Natural killer cell (primary cell): ENCODE measurements at regions not wholly inside any gene's neighbourhood (a gene's known extent, or its start where the extent isn't known, plus 50 kb on each side); places are given as distances from the start of the nearest gene placed in this dataset.

Experiments used
- ATAC-seq, 3 donors: fragments of 150-1000 bp in 2 of 3; fragments of 200-7000 bp in 1 of 3; cut with Tn5 transposase; 1 replicate in 1 of 3; 2 replicates in 2 of 3; pipeline ENCODE4 v1.10.0; 2021; ENCODE audit warnings: mild to moderate bottlenecking in 2 of 3, moderate library complexity in 2 of 3
- DNase-seq, 2 donors: peaks; one replicate each; pipeline versions ENCODE4 v3.0.0 to v3.0.0-alpha.2; 2013 to 2021; ENCODE audit warnings: mixed read lengths in 1 of 2
- H3K27ac ChIP-seq: one replicate; pipeline ENCODE4 v1.5.1; 2013; ENCODE audit warnings: mild to moderate bottlenecking, low read length
- H3K27me3 ChIP-seq: one replicate; pipeline ENCODE4 v1.6.1; 2013; ENCODE audit warnings: low read length; ENCODE audit not compliant: control insufficient read depth, insufficient read depth
- H3K36me3 ChIP-seq: one replicate; pipeline ENCODE4 v1.6.1; 2013; ENCODE audit warnings: low read length; ENCODE audit not compliant: control insufficient read depth, insufficient read depth
- H3K4me1 ChIP-seq: one replicate; pipeline ENCODE4 v1.6.1; 2013; ENCODE audit warnings: low read length; ENCODE audit not compliant: control insufficient read depth, insufficient read depth
- H3K4me3 ChIP-seq: one replicate; pipeline ENCODE4 v1.5.1; 2013; ENCODE audit warnings: low read length
- H3K9me3 ChIP-seq: one replicate; pipeline ENCODE4 v1.6.1; 2013; ENCODE audit warnings: low read length; ENCODE audit not compliant: control insufficient read depth, insufficient read depth
- H3K27ac Mint-ChIP-seq, 2 donors: one replicate each; pipeline ENCODE4 v1.8.0; 2022; ENCODE audit warnings: mild to moderate bottlenecking in 2 of 2, mixed read lengths in 2 of 2, moderate library complexity in 1 of 2
- H3K27me3 Mint-ChIP-seq, 2 donors: one replicate each; pipeline ENCODE4 v1.8.0; 2022; ENCODE audit warnings: low read depth in 2 of 2, mixed read lengths in 2 of 2
- H3K36me3 Mint-ChIP-seq: one replicate; pipeline ENCODE4 v1.8.0; 2022; ENCODE audit warnings: mixed read lengths
- H3K4me1 Mint-ChIP-seq, 2 donors: one replicate each; pipeline ENCODE4 v1.8.0; 2022; ENCODE audit warnings: mixed read lengths in 2 of 2
- H3K4me3 Mint-ChIP-seq: one replicate; pipeline ENCODE4 v1.8.0; 2022; ENCODE audit warnings: mild to moderate bottlenecking, moderate library complexity, mixed read lengths
- H3K9me3 Mint-ChIP-seq, 2 donors: one replicate each; pipeline ENCODE4 v1.8.0; 2022; ENCODE audit warnings: mixed read lengths in 2 of 2
- WGBS: methylation state at CpG from one replicate; pipeline ENCODE4 v1.1.7; 2013; ENCODE audit warnings: missing lambda C conversion rate; ENCODE audit not compliant: insufficient coverage; 5-methylcytosine and 5-hydroxymethylcytosine counted together
- intact Hi-C: fragments of 100-400 bp; cut with micrococcal nuclease; formaldehyde crosslinking; loops from one replicate; pipeline ENCODE4 v1.14.2; 2022
- TF ChIP-seq, protein P1 (sequence below): fragments of 200-600 bp; IDR thresholded peaks from one replicate; pipeline ENCODE4 v1.8.0; 2022; ENCODE audit warnings: antibody characterized with exemption

DNA sequence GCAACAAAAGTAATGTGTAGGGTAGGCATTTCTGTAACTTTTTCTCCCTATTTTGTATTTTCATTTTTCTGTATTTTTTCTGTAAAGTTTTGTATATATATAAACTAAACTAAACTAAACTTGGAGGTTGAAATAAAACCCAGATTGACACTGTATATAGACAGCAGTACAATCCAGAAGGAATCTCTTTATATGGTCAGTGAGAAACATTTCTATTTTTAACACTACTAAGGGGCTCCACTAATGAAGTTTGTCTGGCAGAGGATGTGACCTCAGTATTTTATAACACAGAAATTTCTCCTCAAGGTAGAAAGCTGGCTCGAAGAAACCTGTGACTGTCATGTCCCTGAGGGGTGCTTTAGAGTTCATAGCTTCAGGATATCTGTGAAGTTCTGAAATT, 959.2 kb downstream of the ADGRL3 start:
- Histone ChIP-seq H3K9me3 (no peaks in the 10 kb centered on the region), H3K4me1 (no peaks in the 10 kb centered on the region), H3K27me3 (no peaks in the 10 kb centered on the region), H3K36me3 (no peaks in the 10 kb centered on the region), H3K27ac (no peak overlapping the region), H3K4me3 (no peak overlapping the region)
- Mint-ChIP-seq H3K27ac (no peak overlapping the region), H3K27me3 (no peaks in the 10 kb centered on the region), H3K36me3 (peaks cover 12% of the 10 kb centered on the region), H3K4me1 (no peaks in the 10 kb centered on the region), H3K9me3 (peaks cover 9 to 13% of the 10 kb centered on the region in 2 donors), H3K4me3 (no peak overlapping the region)
- no peak for ATAC-seq
- TF ChIP-seq, protein P1, sequence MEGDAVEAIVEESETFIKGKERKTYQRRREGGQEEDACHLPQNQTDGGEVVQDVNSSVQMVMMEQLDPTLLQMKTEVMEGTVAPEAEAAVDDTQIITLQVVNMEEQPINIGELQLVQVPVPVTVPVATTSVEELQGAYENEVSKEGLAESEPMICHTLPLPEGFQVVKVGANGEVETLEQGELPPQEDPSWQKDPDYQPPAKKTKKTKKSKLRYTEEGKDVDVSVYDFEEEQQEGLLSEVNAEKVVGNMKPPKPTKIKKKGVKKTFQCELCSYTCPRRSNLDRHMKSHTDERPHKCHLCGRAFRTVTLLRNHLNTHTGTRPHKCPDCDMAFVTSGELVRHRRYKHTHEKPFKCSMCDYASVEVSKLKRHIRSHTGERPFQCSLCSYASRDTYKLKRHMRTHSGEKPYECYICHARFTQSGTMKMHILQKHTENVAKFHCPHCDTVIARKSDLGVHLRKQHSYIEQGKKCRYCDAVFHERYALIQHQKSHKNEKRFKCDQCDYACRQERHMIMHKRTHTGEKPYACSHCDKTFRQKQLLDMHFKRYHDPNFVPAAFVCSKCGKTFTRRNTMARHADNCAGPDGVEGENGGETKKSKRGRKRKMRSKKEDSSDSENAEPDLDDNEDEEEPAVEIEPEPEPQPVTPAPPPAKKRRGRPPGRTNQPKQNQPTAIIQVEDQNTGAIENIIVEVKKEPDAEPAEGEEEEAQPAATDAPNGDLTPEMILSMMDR, result no peak
- WGBS, result no CpG with 5 or more reads among the region's 1 CpG
- no peak for DNase-seq
- intact Hi-C loops, result no loop called here

DNA sequence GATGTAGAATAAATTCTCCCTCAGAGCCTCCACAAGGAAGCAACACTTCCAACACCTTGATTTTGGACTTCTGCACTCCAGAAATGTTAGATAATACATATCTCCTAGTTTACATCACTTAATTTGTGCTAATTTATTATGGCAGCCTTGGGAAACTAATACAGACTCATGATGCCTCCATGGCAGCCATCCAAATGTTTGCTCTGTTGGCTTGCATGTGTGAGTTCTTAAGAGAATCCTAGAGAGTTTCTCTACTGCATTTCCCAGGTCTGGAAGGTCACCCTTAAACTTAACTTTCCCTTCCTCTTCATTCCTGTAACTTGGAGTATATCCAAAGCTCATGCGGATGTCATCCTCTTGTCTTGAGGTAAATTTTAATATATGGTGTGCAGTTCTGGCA, 956.1 kb downstream of the ADGRL3 start:
- H3K4me3 Mint-ChIP-seq, result no peak overlapping the region
- Histone ChIP-seq H3K4me1 (no peaks in the 10 kb centered on the region), H3K9me3 (no peaks in the 10 kb centered on the region), H3K27ac (no peak overlapping the region), H3K27me3 (no peaks in the 10 kb centered on the region), H3K36me3 (no peaks in the 10 kb centered on the region), H3K4me3 (no peak overlapping the region)
- no peaks in the 10 kb centered on the region for H3K27me3 Mint-ChIP-seq
- TF ChIP-seq, protein P1, result no peak
- H3K36me3 Mint-ChIP-seq, result peaks cover 22% of the 10 kb centered on the region
- WGBS, result no CpG with 5 or more reads among the region's 1 CpG
- intact Hi-C loops, result no loop called here
- peaks cover 19 to 28% of the 10 kb centered on the region in 2 donors for H3K9me3 Mint-ChIP-seq
- no peak overlapping the region for H3K27ac Mint-ChIP-seq
- DNase-seq (no peak), ATAC-seq (no peak)
- no peaks in the 10 kb centered on the region for H3K4me1 Mint-ChIP-seq

DNA sequence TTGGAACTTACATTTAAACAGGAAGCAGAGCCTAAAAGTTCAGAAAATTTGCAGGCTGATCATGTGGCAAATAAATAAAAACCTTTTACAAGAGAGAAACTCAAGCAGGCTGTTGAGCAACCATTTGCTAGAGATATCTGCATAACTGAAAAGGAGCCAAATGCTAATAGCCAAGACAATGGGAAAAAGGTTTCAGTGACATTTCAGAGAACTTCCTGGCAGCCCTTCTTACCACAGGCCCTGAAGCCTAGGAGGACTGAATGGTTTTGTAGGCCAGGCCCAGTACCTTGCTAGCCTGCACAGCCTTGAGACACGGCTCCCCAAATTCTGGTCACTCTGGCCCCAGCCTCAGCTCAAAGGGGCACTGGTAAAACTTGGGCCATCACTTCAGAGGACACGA, 945.1 kb downstream of the ADGRL3 start:
- Mint-ChIP-seq H3K27me3 (no peaks in the 10 kb centered on the region), H3K9me3 (peaks cover 13 to 21% of the 10 kb centered on the region in 2 donors), H3K36me3 (peaks cover 7% of the 10 kb centered on the region), H3K27ac (no peak overlapping the region), H3K4me3 (no peak overlapping the region), H3K4me1 (no peaks in the 10 kb centered on the region)
- no peak overlapping the region for H3K4me3 ChIP-seq
- no peak for ATAC-seq
- intact Hi-C loops, result no loop called here
- no peaks in the 10 kb centered on the region for H3K36me3 ChIP-seq
- H3K9me3 ChIP-seq, result peaks cover 11% of the 10 kb centered on the region
- no peak overlapping the region for H3K27ac ChIP-seq
- TF ChIP-seq, protein P1, result no peak
- H3K4me1 ChIP-seq, result no peaks in the 10 kb centered on the region
- WGBS, result 73% methylated on average over 2 of the region's 2 CpGs
- no peaks in the 10 kb centered on the region for H3K27me3 ChIP-seq
- no peak for DNase-seq

DNA sequence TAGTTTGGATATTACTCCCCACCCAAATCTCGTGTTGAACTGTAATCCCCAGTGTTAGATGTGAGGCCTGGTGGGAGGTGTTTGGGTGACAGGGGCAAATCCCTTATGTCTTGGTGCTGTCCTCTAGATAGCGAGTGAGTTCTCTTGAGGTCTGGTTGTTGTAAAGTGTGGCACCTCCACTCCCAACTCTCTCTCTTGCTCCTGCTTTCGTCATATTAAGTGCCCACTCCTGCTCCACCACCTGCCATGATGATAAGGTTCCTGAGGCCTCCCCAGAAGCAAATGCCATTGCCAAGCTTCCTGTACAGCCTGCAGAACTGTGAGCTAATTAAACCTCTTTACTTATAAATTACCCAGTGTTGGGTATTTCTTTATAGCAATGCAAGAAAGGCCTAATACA, 944.3 kb downstream of the ADGRL3 start:
- peaks cover 7% of the 10 kb centered on the region for H3K36me3 Mint-ChIP-seq
- peaks cover 11% of the 10 kb centered on the region for H3K9me3 ChIP-seq
- 90% methylated on average over 2 of the region's 3 CpGs for WGBS
- H3K36me3 ChIP-seq, result no peaks in the 10 kb centered on the region
- no peak overlapping the region for H3K27ac ChIP-seq
- no peak for DNase-seq
- H3K27ac Mint-ChIP-seq, result no peak overlapping the region
- no peaks in the 10 kb centered on the region for H3K4me1 Mint-ChIP-seq
- intact Hi-C loops, result no loop called here
- peaks cover 13 to 19% of the 10 kb centered on the region in 2 donors for H3K9me3 Mint-ChIP-seq
- H3K4me3 ChIP-seq, result no peak overlapping the region
- H3K4me3 Mint-ChIP-seq, result no peak overlapping the region
- H3K27me3 ChIP-seq, result no peaks in the 10 kb centered on the region
- no peaks in the 10 kb centered on the region for H3K4me1 ChIP-seq
- ATAC-seq, result no peak
- H3K27me3 Mint-ChIP-seq, result no peaks in the 10 kb centered on the region
- TF ChIP-seq, protein P1, result no peak
